MCF 10A (cell line): ENCODE measurements at regions not wholly inside any gene's neighbourhood (a gene's known extent, or its start where the extent isn't known, plus 50 kb on each side); places are given as distances from the start of the nearest gene placed in this dataset.

Source experiments
- BruUV-seq: library from RNA; stranded (reverse); fragments of 400-500 nt; replicated peaks from 2 replicates; lab custom pipeline; 2021; lab: Mats Ljungman, UMichigan
- CTCF ChIA-PET: fragments of 300-600 bp; sonication (Branson Sonifier 250); formaldehyde crosslinking; extraction: SDS; loops from one replicate; lab custom pipeline; 2021; ENCODE audit warnings: antibody characterized with exemption, inconsistent platforms; lab: Yijun Ruan, JAX
- POLR2A ChIA-PET: fragments of 300-600, 350-650 bp; sonication (Branson Sonifier 250); formaldehyde crosslinking; extraction: SDS; loops from one replicate; lab custom pipeline; 2020; ENCODE audit warnings: antibody characterized with exemption, inconsistent platforms; lab: Yijun Ruan, JAX
- DNase-seq: peaks from one replicate; pipeline ENCODE4 v3.0.0-alpha.2; 2018; ENCODE audit not compliant: unreplicated experiment
- H3K27ac Mint-ChIP-seq: one replicate; pipeline ENCODE4 v1.8.0; 2022; ENCODE audit warnings: mild to moderate bottlenecking, low read depth, mixed read lengths; ENCODE audit not compliant: unreplicated experiment
- H3K27me3 Mint-ChIP-seq: one replicate; pipeline ENCODE4 v1.8.0; 2022; ENCODE audit warnings: mixed read lengths; ENCODE audit not compliant: insufficient read depth, unreplicated experiment
- H3K36me3 Mint-ChIP-seq: one replicate; pipeline ENCODE4 v1.8.0; 2022; ENCODE audit warnings: mild to moderate bottlenecking, moderate library complexity, mixed read lengths; ENCODE audit not compliant: insufficient read depth, unreplicated experiment
- H3K4me1 Mint-ChIP-seq: one replicate; pipeline ENCODE4 v1.8.0; 2022; ENCODE audit warnings: mixed read lengths; ENCODE audit not compliant: insufficient read depth, unreplicated experiment
- H3K4me3 Mint-ChIP-seq: one replicate; pipeline ENCODE4 v1.8.0; 2022; ENCODE audit warnings: mild to moderate bottlenecking, moderate library complexity, mixed read lengths; ENCODE audit not compliant: unreplicated experiment
- H3K9me3 Mint-ChIP-seq: one replicate; pipeline ENCODE4 v1.8.0; 2022; ENCODE audit warnings: mixed read lengths; ENCODE audit not compliant: unreplicated experiment
- intact Hi-C: fragments of 100-400 bp; cut with micrococcal nuclease; formaldehyde crosslinking; loops from 2 replicates; pipeline ENCODE4 v1.14.1; 2022
- TF ChIP-seq, protein P1 (sequence below): fragments of 200-600 bp; IDR thresholded peaks from one replicate; pipeline ENCODE4 v1.8.0; 2022; ENCODE audit warnings: antibody characterized with exemption, mild to moderate bottlenecking; ENCODE audit not compliant: unreplicated experiment

DNA sequence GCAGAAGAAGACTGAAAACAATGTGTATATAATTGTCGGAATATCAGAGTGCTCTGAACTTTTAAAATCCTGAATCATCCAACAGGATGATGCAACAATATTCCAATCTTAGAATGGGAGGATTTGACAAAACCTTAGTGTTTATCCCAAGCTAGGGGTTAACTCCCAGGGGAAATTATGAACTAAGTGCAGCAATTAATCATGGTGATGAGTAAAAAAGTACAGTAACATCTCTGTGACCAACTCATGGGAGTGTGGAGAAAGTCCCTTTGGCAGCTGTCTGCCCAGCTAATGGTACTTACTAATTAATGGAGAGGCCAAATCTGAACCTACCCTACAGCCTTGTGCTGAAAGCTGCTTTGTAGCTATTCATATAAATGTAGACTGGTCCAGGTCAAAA lies 257.6 kb upstream of the DDX53 start:
- no peaks in the 10 kb centered on the region for H3K36me3 Mint-ChIP-seq
- ChIA-PET POLR2A (no interaction called here), CTCF (no interaction called here)
- TF ChIP-seq, protein P1, sequence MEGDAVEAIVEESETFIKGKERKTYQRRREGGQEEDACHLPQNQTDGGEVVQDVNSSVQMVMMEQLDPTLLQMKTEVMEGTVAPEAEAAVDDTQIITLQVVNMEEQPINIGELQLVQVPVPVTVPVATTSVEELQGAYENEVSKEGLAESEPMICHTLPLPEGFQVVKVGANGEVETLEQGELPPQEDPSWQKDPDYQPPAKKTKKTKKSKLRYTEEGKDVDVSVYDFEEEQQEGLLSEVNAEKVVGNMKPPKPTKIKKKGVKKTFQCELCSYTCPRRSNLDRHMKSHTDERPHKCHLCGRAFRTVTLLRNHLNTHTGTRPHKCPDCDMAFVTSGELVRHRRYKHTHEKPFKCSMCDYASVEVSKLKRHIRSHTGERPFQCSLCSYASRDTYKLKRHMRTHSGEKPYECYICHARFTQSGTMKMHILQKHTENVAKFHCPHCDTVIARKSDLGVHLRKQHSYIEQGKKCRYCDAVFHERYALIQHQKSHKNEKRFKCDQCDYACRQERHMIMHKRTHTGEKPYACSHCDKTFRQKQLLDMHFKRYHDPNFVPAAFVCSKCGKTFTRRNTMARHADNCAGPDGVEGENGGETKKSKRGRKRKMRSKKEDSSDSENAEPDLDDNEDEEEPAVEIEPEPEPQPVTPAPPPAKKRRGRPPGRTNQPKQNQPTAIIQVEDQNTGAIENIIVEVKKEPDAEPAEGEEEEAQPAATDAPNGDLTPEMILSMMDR, result no peak
- intact Hi-C loops, result loop anchor here (10.0 kb wide), 1 partner anchor 377 kb away; no protein-coding TSS in a partner anchor
- no peak overlapping the region for H3K4me3 Mint-ChIP-seq
- DNase-seq, result peak; percentile 28
- no peaks in the 10 kb centered on the region for H3K4me1 Mint-ChIP-seq
- H3K27ac Mint-ChIP-seq, result peak overlapping the region; percentile 19
- no TSS peak for BruUV-seq
- H3K9me3 Mint-ChIP-seq, result no peaks in the 10 kb centered on the region
- H3K27me3 Mint-ChIP-seq, result peaks cover 40% of the 10 kb centered on the region

DNA sequence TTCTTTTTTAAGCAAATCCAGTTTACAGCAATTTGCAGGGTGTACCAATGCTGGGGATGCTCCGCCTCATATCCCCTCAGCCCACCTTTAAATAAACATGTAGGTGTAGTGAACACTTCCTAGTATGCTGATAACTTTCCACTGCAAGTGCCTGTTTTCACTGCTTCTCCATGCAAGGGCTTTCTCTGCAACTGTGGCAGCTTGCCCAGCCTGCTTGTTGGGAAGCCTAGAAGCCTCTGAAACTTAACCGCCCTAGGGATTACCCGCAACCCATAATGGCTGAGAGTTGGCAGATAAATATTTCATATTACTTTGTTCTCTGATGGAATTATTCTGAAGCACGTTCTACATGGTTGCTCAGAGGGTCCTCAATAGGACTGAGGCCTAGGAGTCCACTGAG lies 253.7 kb upstream of the DDX53 start:
- H3K36me3 Mint-ChIP-seq, result no peaks in the 10 kb centered on the region
- intact Hi-C loops, result loop anchor here (5.0 to 10.0 kb wide), 3 partner anchors 381 to 664 kb away; no protein-coding TSS in a partner anchor
- peaks cover 59% of the 10 kb centered on the region for H3K27me3 Mint-ChIP-seq
- ChIA-PET POLR2A (no interaction called here), CTCF (interaction anchor here (0.6 to 1.8 kb wide), 5 partner anchors 73 to 761 kb away, joined by 4 to 11 read pairs (median 4); no protein-coding TSS in a partner anchor)
- DNase-seq, result no peak
- H3K27ac Mint-ChIP-seq, result no peak overlapping the region
- H3K4me1 Mint-ChIP-seq, result no peaks in the 10 kb centered on the region
- no TSS peak for BruUV-seq
- TF ChIP-seq, protein P1, result no peak
- no peak overlapping the region for H3K4me3 Mint-ChIP-seq
- H3K9me3 Mint-ChIP-seq, result no peaks in the 10 kb centered on the region

DNA sequence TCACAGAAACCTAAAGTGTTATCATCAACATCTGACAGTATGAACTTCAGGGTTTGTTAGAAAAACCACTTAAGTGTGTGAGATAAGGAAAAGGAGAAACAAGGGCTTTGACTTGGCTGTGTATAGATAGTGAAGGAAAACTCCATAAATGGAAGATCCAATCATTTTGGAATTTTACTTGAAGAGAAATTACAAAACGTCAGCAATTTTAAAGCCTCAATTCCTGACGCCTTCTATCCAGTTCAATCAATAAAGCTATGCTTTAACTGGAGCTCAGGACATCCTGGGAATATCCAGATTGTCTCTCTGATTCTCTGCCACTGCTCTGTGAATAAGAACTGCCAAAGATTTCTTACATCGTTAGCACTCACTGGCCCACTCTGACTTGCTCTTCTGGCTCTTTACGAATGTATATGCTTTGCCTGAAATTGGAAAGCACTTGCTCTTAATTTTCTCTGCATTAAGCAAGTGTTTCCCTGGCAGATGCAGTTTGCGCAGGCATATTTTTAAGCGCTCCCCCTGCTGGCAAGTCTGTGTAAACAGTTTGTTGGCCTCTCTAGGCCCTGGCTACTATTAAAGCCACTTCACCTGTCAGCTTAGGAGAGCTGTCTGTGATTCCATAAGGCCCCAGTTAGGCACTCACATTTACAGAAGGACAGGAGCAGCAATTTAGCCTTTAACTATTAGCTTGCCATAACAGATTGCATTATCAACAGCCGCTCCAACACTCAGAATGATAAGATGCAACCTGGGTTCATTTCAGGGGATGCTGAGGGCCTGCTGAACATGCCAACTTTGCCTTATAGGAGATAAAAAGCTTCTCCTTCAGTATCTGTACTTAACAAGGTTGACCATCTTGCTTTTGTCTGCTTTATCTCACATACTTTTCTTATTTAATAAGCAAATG lies 251.4 kb upstream of the DDX53 start:
- ChIA-PET POLR2A (no interaction called here), CTCF (interaction anchor here (0.5 to 4.4 kb wide), 42 partner anchors 9 to 1055 kb away, joined by 3 to 48 read pairs (median 3); no protein-coding TSS in a partner anchor)
- H3K4me3 Mint-ChIP-seq, result no peak overlapping the region
- H3K4me1 Mint-ChIP-seq, result no peaks in the 10 kb centered on the region
- TF ChIP-seq, protein P1, result peak; percentile 74
- intact Hi-C loops, result loop anchor here (1.0 to 10.0 kb wide), 5 partner anchors 384 to 764 kb away; no protein-coding TSS in a partner anchor
- peaks cover 79% of the 10 kb centered on the region for H3K27me3 Mint-ChIP-seq
- H3K36me3 Mint-ChIP-seq, result no peaks in the 10 kb centered on the region
- no TSS peak for BruUV-seq
- H3K27ac Mint-ChIP-seq, result no peak overlapping the region
- H3K9me3 Mint-ChIP-seq, result no peaks in the 10 kb centered on the region
- peak; percentile 68 for DNase-seq

DNA sequence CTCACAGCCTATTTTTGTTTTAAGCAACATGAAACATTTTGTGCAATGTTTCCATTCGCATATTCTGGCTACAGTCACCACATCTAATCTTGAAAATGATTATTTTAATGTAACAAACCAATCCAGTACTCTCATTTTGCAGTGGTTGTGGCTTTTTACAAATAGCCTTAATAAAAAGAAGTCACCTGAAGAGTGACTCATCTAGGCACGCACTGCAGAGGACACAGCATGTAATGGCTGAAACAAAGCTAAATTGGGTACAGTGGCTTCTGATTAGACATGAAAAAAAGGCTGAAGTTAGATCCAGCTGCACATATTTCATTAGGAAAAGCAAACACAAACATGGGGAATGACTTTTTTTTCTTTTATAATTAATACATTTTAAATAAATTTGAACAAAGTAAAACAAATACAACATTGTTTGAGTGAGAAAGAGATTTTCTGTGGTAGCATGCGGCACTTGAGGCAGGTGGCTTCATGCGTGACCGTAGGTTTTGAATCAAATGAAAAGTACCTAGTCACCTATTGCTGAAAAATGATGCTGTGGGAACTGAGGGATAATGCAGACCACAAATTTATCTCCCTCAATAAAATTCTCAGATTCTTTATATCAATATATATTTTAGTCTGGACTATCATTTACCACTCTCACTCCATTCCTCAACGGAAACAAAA lies 240.8 kb upstream of the DDX53 start:
- Mint-ChIP-seq H3K27ac (no peak overlapping the region), H3K4me3 (no peak overlapping the region), H3K36me3 (no peaks in the 10 kb centered on the region), H3K4me1 (no peaks in the 10 kb centered on the region), H3K27me3 (peaks cover 8% of the 10 kb centered on the region), H3K9me3 (no peaks in the 10 kb centered on the region)
- DNase-seq, result no peak
- TF ChIP-seq, protein P1, result no peak
- intact Hi-C loops, result no loop called here
- ChIA-PET CTCF (interaction anchor here (0.7 to 0.8 kb wide), 2 partner anchors 9 to 11 kb away, joined by 3 to 4 read pairs; no protein-coding TSS in a partner anchor), POLR2A (interaction anchor here (0.6 kb wide), 1 partner anchor 628 kb away, joined by 3 read pairs; no protein-coding TSS in a partner anchor)
- no TSS peak for BruUV-seq
